GM19351 (cell line): ENCODE measurements at regions not wholly inside any gene's neighbourhood (a gene's known extent, or its start where the extent isn't known, plus 50 kb on each side); places are given as distances from the start of the nearest gene placed in this dataset.
"Not testable (repeated sequence)": the region's sequence is repeated elsewhere in the genome, so short reads cannot be mapped to it uniquely, and the experiment has no call there.

Source experiments
- ATAC-seq: cut with Tn5 transposase; IDR thresholded peaks from one replicate; pipeline ENCODE4 v1.9.1; 2021; ENCODE audit warnings: mild to moderate bottlenecking, moderate library complexity; ENCODE audit not compliant: unreplicated experiment

DNA sequence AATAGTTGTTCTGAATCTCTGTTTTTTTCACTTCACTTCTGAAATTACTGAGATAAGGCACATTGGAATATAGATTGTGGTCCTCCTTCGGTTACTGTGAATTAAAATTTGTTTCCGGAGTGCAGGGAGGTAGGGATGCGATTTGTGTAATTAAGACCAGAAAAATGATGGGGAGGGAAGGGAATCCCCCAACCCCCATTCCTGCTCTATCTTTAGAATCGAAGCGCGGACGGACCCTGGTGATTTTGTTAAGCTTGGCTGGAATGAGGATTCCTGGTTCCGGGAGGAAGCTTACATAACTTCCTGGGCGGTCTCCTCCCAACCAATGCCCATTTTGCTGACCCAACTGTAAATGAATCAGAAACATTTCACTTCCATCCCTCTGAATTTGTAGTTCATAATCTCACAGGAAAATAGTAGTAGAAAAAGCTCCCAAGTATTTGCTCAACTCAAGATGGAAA, 220.1 kb upstream of the MSX2 start:
- no peak for ATAC-seq

GRCh38 chr5:174505621-174506020, 218.8 kb upstream of the MSX2 start:
- no peak for ATAC-seq

DNA sequence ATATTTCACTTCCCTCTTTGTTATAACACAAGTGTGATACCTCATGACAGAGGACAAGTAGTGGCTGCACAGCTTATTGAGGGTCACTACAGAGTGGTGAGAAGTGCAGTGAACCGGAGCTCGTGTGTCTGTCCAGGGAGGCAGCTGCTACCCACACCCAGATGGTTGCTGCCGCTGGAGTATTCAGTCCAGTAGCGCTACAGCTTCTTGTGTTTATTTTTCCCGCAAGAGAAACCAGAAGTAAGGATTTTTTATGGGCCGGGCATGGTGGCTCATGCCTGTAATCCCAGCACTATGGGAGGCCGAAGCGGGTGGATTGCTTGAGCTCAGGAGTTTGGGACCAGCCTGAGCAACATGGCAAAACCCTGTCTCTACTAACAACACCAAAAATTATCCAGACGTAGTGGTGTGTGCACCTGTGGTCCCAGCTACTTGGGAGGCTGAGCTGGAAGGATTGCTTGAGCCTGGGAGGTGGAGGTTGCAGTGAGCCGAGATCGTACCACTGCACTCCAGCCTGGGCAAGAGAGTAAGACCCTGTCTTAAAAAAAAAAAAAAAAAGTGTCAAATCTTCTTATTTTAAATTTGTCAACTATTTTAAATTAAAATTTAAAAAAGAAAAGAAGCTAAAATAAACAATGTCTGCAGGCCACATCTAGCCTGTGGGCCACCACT, 213.5 kb upstream of the MSX2 start:
- ATAC-seq = not testable (repeated sequence)

- no peak for ATAC-seq
Measured at GRCh38 chr5:174511714-174512253, 212.6 kb upstream of the MSX2 start.

- no peak for ATAC-seq
Measured at GRCh38 chr5:174514325-174514724, 210.1 kb upstream of the MSX2 start.

DNA sequence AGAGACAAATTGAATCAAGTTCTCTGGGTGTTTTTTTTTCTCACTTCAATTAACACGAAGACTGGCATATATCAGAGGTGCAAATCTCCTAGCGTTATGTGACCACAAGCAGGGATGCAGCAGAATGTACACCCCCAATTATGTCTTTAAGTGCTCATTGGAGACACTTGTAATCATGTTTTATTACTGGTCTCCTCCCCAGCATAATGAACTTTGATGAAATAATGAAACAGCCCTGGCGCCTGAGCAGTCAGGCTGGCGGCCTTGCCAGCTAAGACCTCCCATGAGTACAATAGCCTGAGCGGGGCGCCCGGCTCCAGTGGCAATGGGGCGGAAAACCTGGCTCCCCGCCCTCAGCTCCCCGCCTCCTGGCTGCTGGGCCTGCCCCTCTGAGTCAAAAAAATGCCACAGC, 209.4 kb upstream of the MSX2 start:
- no peak for ATAC-seq

DNA sequence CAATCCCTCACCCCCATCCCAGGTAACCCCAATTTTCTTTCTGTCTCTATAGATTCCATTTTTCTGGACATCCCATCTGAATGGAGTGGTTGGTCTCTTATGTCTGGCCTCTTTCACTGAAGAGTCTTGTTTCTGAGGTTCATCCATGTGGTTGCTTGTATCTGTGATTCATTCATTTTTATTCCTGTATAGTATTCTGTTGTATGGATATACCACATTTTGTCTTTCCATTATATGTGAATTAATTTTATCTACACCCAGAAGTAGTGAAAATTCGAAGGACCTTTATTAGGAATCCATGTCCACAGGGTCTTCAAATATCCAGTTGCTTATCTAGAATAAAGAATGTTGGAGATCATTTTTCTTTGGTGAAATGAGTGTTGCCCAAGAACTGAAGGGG, 207.6 kb upstream of the MSX2 start:
- ATAC-seq = no peak

DNA sequence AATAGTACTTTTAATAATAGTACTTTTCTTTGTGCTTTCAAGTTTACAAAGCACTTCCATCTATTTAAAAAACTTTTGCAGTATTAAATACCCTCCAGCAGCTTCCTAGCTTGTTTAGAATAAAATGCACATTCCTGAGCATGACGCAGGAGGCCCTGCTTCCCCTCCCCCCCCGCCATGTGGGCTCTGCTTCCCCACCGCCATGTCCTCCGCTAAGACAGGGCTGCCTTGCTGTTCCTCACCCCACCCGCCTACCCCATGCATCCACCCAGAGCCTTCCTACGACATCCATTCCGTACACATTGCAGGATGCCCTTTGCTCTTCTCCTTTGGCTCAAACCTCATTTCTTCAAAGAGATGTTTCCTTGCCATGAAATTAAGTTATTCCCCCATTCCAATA, 205.9 kb upstream of the MSX2 start:
- no peak for ATAC-seq

DNA sequence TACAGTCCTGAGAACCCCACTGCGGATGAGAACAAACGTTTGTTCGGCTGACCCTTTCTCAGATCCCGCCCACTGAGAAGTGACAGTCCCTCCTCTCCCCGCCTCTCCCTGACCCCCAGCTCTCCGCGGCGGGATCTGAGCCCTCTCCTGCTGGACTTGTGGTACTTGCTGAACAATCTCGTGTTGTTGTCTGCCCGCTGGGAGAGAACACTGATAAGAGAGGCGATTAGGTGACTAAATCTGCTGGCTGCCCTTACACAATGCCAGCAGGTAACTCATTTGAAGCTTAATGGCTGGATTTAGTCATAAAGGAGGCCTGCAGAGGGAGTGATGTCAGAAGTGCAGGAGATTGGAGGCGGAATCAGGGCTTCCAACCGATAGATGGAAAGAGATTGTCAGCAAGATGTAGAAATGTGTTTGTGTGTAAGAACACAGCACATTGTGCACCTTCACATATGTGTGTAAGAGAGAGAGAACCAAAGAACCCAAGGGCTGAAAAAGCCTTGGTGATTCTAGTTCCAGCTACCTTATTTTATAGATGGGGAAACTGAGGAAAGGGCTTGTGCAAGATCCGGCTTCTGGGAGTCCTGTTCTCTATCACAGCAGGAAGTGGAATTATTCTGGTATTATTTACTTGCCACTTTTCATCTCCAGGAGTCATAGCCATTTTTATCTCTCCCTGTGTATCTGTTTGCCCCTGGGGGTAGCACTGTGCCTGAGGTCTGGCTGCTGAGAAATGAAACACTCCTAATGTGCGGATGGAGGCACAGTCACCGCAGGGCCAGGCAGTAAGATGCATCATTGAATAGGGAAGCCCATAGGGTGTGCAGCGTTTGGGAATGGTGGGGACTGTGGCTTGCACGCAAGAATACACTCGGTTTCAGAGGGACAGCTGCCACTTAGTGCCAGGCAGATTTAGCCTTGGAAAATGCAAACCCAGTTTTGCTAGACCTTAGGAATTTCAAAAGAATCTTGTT, 203.7 kb upstream of the MSX2 start:
- ATAC-seq = no peak

DNA sequence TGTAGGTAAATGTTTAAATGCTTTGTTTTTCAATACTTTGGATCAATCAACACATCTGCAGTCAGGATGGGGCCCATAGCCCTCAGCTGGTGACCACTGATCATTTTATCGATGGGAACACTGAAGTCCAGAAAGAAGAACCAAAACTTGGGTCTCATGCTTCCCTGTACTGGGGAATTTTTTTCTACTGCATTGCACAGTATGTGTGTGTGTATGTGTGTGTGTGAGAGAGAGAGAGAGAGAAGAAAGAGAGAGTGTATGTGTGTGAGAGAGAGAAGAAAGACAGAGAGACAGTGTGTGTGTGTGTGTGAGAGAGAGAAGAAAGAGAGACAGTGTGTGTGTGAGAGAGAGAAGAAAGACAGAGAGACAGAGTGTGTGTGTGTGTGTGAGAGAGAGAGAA, 202.9 kb upstream of the MSX2 start:
- no peak for ATAC-seq

GRCh38 chr5:174522480-174523260, 201.7 kb upstream of the MSX2 start:
- no peak for ATAC-seq

GRCh38 chr5:174523311-174524071, 200.9 kb upstream of the MSX2 start:
- no peak for ATAC-seq

GRCh38 chr5:174524351-174524750, 200.0 kb upstream of the MSX2 start:
- no peak for ATAC-seq

DNA sequence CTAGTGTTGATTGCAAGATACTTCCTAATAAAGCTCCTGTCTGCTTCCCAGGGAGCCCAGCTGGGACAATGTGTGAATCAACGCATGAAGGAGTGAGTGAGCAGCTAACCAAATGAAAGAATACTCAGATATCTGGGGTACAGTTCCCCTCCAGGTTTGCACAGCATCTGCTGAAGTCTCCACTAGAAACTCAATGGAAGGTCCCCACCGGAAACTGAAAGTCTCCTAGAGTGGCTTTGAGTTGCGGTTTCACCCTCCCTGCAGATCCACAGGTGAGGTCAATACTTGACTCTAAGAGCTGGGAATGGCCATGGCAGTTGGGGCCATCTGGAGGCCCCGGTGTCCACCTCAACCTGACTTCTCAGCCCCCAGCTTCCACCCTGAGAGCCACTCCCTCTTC, 198.2 kb upstream of the MSX2 start:
- no peak for ATAC-seq

- no peak for ATAC-seq
Measured at GRCh38 chr5:174527916-174528540, 196.4 kb upstream of the MSX2 start.

DNA sequence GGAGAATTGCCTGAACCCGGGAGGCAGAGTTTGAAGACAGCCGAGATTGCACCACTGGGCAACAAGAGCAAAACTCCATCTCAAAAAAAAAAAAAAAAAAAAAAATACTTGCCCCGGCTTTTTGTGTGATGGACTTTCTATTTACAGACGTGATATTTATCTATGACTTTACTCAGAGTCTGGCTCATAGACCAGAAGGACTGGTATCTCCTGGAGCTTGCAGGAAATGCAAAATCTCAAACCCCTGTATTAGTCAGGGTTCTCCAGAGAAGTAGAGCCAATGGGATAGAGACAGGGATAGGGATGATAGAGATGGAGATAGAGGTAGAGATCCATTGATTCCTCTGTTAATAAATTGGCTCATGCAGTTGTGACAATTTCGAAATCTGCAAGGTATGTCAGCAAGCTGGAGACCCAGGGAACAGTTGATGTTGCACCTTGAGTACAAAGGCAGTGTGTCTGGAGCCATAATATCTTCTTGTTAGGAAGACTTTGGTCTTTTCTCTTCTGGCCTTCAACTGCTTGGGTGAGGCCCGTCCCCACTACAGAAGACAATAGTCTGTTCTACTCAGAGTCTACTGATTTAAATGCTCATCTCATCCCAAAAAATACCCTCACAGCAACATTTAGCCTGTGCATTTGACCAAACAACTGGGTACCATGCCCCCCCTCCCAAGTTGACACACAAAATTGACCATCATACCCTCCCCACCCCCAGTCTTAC, 195.4 kb upstream of the MSX2 start:
- no peak for ATAC-seq

DNA sequence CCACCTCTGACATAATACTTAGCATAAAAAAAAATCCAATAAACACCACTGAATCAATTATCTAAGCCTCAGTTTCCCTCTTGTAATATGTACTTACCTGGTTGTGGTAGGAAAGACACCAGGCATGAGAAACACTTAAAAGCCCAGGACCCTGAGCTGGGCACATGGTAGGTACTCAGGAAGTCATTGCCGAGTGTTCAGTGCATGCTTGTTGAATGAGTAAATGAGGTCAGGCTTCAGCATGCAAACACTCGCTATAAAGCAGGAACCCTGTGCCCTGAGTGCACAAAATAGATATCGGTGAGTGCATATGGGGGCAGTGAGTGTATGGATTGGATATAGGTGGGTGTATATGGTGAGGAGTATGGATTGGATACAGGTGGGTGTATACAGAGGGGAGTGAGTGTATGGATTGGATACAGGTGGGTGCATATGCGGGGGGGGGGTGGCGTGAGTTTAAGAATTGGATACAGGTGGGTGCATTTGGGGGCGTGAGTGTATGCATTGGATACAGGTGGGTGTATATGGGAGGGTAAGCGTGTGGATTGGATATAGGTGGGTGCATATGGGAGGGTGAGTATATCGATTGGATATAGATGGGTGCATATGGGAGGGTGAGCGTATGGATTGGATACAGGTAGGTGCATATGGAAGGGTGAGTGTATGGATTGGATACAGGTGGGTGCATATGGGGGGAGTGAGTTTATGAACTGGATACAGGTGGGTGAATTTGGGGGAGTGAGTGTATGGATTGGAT, 194.3 kb upstream of the MSX2 start:
- ATAC-seq = no peak

DNA sequence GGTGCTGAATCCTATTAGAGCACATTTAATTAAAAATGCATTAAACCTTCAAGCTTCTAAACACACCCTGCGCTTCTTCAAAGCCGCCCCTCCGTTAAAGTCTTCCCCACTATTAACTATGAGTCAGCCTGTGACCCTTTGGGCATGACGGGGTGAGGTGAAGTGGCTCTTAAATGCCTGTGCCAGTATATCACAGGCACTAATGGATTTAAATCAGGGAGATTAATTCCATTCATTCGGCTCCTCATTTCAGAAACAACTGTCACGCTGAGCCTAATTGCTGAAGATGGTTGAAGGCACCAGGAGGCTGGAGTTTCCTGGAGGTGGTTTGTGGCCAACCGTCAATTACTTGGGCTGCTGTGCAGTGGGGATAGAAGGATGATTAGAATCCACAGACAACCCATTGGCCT, 192.6 kb upstream of the MSX2 start:
- ATAC-seq = no peak
